ENCODE measurements at regions not wholly inside any gene's neighbourhood (a gene's known extent, or its start where the extent isn't known, plus 50 kb on each side); places are given as distances from the start of the nearest gene placed in this dataset.
"Not testable (repeated sequence)": the region's sequence is repeated elsewhere in the genome, so short reads cannot be mapped to it uniquely, and the experiment has no call there.

- DNase-seq = no peak
- no peak overlapping the region for H3K4me3 Mint-ChIP-seq
- no peaks in the 10 kb centered on the region for H3K36me3 Mint-ChIP-seq (ENCODE audit: low read depth)
- no peaks in the 10 kb centered on the region; the same call in none of the 2 replicates for H3K9me3 Mint-ChIP-seq
- H3K27ac Mint-ChIP-seq = no peak overlapping the region
- H3K27me3 Mint-ChIP-seq (ENCODE audit: insufficient read depth) = peaks cover 5% of the 10 kb centered on the region; the same call in 1 of the 2 replicates
- no peak for TF ChIP-seq CTCF (IDR thresholded peaks at IDR 0.05)
- no peaks in the 10 kb centered on the region for H3K4me1 Mint-ChIP-seq (ENCODE audit: low read depth)
These were observed 252.5 kb downstream of the SMAD2 start for GRCh38 chr18:47677952-47678351.

GRCh38 chr18:47669815-47670214 is 260.6 kb downstream of the SMAD2 start:
- DNase-seq = no peak
- Mint-ChIP-seq H3K4me1 (ENCODE audit: low read depth) (no peaks in the 10 kb centered on the region), H3K27ac (no peak overlapping the region), H3K4me3 (no peak overlapping the region), H3K27me3 (ENCODE audit: insufficient read depth) (peaks cover 3% of the 10 kb centered on the region; the same call in 1 of the 2 replicates), H3K36me3 (ENCODE audit: low read depth) (no peaks in the 10 kb centered on the region), H3K9me3 (peaks cover 8% of the 10 kb centered on the region)
- no peak for TF ChIP-seq CTCF (IDR thresholded peaks at IDR 0.05)

- no peak for TF ChIP-seq CTCF (IDR thresholded peaks at IDR 0.05)
- DNase-seq = no peak
- H3K4me1 Mint-ChIP-seq (ENCODE audit: low read depth) = no peaks in the 10 kb centered on the region
- H3K4me3 Mint-ChIP-seq = no peak overlapping the region
- H3K9me3 Mint-ChIP-seq = peaks cover 19% of the 10 kb centered on the region
- H3K27ac Mint-ChIP-seq = no peak overlapping the region
- H3K36me3 Mint-ChIP-seq (ENCODE audit: low read depth) = peaks cover 6% of the 10 kb centered on the region
- H3K27me3 Mint-ChIP-seq (ENCODE audit: insufficient read depth) = no peaks in the 10 kb centered on the region
These were observed 272.0 kb downstream of the SMAD2 start for GRCh38 chr18:47658498-47658897.

- H3K4me3 Mint-ChIP-seq = no peak overlapping the region
- peaks cover 4% of the 10 kb centered on the region for H3K36me3 Mint-ChIP-seq (ENCODE audit: low read depth)
- DNase-seq = no peak
- no peaks in the 10 kb centered on the region for H3K4me1 Mint-ChIP-seq (ENCODE audit: low read depth)
- peaks cover 38% of the 10 kb centered on the region for H3K9me3 Mint-ChIP-seq
- no peak for TF ChIP-seq CTCF (IDR thresholded peaks at IDR 0.05)
- peaks cover 2% of the 10 kb centered on the region; the same call in 1 of the 2 replicates for H3K27me3 Mint-ChIP-seq (ENCODE audit: insufficient read depth)
- no peak overlapping the region for H3K27ac Mint-ChIP-seq
These were observed 275.5 kb downstream of the SMAD2 start for GRCh38 chr18:47654988-47655387.

GRCh38 chr18:47644896-47645295 is 285.6 kb downstream of the SMAD2 start:
- H3K36me3 Mint-ChIP-seq (ENCODE audit: low read depth) = no peaks in the 10 kb centered on the region
- H3K4me1 Mint-ChIP-seq (ENCODE audit: low read depth) = no peaks in the 10 kb centered on the region
- DNase-seq = no peak
- H3K27ac Mint-ChIP-seq = no peak overlapping the region
- H3K27me3 Mint-ChIP-seq (ENCODE audit: insufficient read depth) = no peaks in the 10 kb centered on the region
- TF ChIP-seq CTCF (IDR thresholded peaks at IDR 0.05) = no peak
- H3K4me3 Mint-ChIP-seq = no peak overlapping the region
- peaks cover 14% of the 10 kb centered on the region for H3K9me3 Mint-ChIP-seq

- not testable (repeated sequence) for H3K27ac Mint-ChIP-seq, H3K9me3 Mint-ChIP-seq
These were observed 292.9 kb downstream of the SMAD2 start for GRCh38 chr18:47637551-47637950.

More at GRCh38 chr18:47637551-47637950, 292.9 kb downstream of the SMAD2 start:
- not testable (repeated sequence) for H3K4me3 Mint-ChIP-seq; DNase-seq; H3K27me3 Mint-ChIP-seq (ENCODE audit: insufficient read depth); H3K36me3 Mint-ChIP-seq (ENCODE audit: low read depth); H3K4me1 Mint-ChIP-seq (ENCODE audit: low read depth)

All from HFFc6 (cell line).